K562 (cell line): ENCODE measurements at regions not wholly inside any gene's neighbourhood (a gene's known extent, or its start where the extent isn't known, plus 50 kb on each side); places are given as distances from the start of the nearest gene placed in this dataset.

Source experiments
- ATAC-seq: fragments of 200-7000 bp; cut with Tn5 transposase; 3 replicates; pipeline ENCODE4 v1.9.1; 2020; ENCODE audit warnings: moderate library complexity
- BruUV-seq: library from RNA; stranded (reverse); fragments of 400-500 nt; replicated peaks from 2 replicates; lab custom pipeline; 2021; lab: Mats Ljungman, UMichigan
- CTCF ChIA-PET: fragments of 300-600 bp; formaldehyde crosslinking; extraction: SDS; loops from one replicate; lab custom pipeline; 2021; ENCODE audit warnings: low intra/inter-chr PET ratio; lab: Yijun Ruan, JAX
- POLR2A ChIA-PET: fragments of 300-600, 350-650 bp; sonication (Branson Sonifier 250); formaldehyde crosslinking; extraction: SDS; loops from one replicate; lab custom pipeline; 2021; ENCODE audit warnings: antibody characterized with exemption, inconsistent platforms; lab: Yijun Ruan, JAX
- DNase-seq, 4 experiments: peaks; one replicate each; pipeline versions ENCODE4 v3.0.0 to v3.0.0-alpha.2; 2011 to 2018; ENCODE audit warnings: low spot score in 3 of 4, mixed read lengths in 3 of 4; ENCODE audit errors: extremely low read depth in 1 of 4
- FAIRE-seq: peaks from 2 replicates; lab custom pipeline; 2011; peaks lifted over from hg19 to GRCh38; lab: Jason Lieb, UNC
- H2AFZ ChIP-seq: 2 replicates; pipeline ENCODE4 v1.6.0; 2011; ENCODE audit warnings: low read depth, low read length, control low read depth, inconsistent platforms
- H3K27ac ChIP-seq: fragments of 200-600 bp; 3 replicates; pipeline ENCODE4 v1.8.0; 2011; ENCODE audit warnings: low read depth, mild to moderate bottlenecking, control low read depth, inconsistent platforms, low read length, moderate library complexity, mixed read lengths; ENCODE audit errors: extremely low read depth
- H3K27me3 ChIP-seq, 2 experiments: fragments of 300-600 bp in 1 of 2; 2 replicates in 1 of 2; 3 replicates in 1 of 2; pipeline versions ENCODE4 v1.6.0 to v1.8.0; 2011; ENCODE audit warnings: inconsistent platforms in 2 of 2, low read length in 2 of 2, mild to moderate bottlenecking in 1 of 2, mixed read lengths in 1 of 2, moderate library complexity in 1 of 2; ENCODE audit not compliant: control insufficient read depth in 2 of 2, insufficient read depth in 2 of 2
- H3K36me3 ChIP-seq: fragments of 300-600 bp; 3 replicates; pipeline ENCODE4 v1.8.0; 2011; ENCODE audit warnings: mild to moderate bottlenecking, low read length, inconsistent platforms; ENCODE audit not compliant: control insufficient read depth, insufficient read depth
- H3K4me1 ChIP-seq, 2 experiments: fragments of 200-600 bp in 1 of 2; replicated peaks in 1 of 2; 2 replicates in 1 of 2; 3 replicates in 1 of 2; pipeline versions ENCODE4 v1.5.1 to v1.8.0; 2011; ENCODE audit warnings: inconsistent platforms in 2 of 2, low read length in 2 of 2, mild to moderate bottlenecking in 1 of 2, mixed read lengths in 1 of 2, moderate library complexity in 1 of 2; ENCODE audit not compliant: control insufficient read depth in 2 of 2, insufficient read depth in 2 of 2
- H3K4me2 ChIP-seq: 2 replicates; pipeline ENCODE4 v1.6.1; 2011; ENCODE audit warnings: low read length, control low read depth, inconsistent platforms, mixed read lengths; ENCODE audit not compliant: insufficient read depth
- H3K4me3 ChIP-seq: fragments of 200-600 bp; sonication (generic), shearing (Covaris generic); 2 replicates; pipeline ENCODE4 v1.5.1; 2016; ENCODE audit warnings: control low read depth, inconsistent platforms
- H3K79me2 ChIP-seq: fragments of 200-600 bp; 3 replicates; pipeline ENCODE4 v1.8.0; 2011; ENCODE audit warnings: low read length, inconsistent platforms; ENCODE audit not compliant: control insufficient read depth, insufficient read depth
- H3K9ac ChIP-seq, 2 experiments: 2 replicates each; pipeline versions ENCODE4 v1.6.0 to v1.6.1; 2011; ENCODE audit warnings: low read depth in 2 of 2, low read length in 2 of 2, control low read depth in 1 of 2, inconsistent platforms in 1 of 2, mild to moderate bottlenecking in 1 of 2, mixed read lengths in 1 of 2; ENCODE audit not compliant: insufficient read depth in 1 of 2
- H3K9me1 ChIP-seq: one replicate; pipeline ENCODE4 v1.6.0; 2011; ENCODE audit warnings: inconsistent platforms, mild to moderate bottlenecking, low read length, moderate library complexity; ENCODE audit not compliant: control insufficient read depth, insufficient read depth
- H3K9me3 ChIP-seq: replicated peaks from 2 replicates; pipeline ENCODE4 v1.5.1; 2011; ENCODE audit warnings: low read depth, low read length, inconsistent platforms; ENCODE audit not compliant: control insufficient read depth, insufficient read depth
- H4K20me1 ChIP-seq: replicated peaks from 2 replicates; pipeline ENCODE4 v1.6.1; 2011; ENCODE audit warnings: low read length, inconsistent platforms, mixed read lengths; ENCODE audit not compliant: control insufficient read depth, insufficient read depth
- ETS2 ChIP-seq: IDR thresholded peaks from 2 replicates; pipeline ENCODE4 v1.6.1; 2016; ENCODE audit warnings: borderline replicate concordance, missing genetic modification characterization, mild to moderate bottlenecking, moderate library complexity, missing compliant biosample characterization; ENCODE audit not compliant: poor library complexity, severe bottlenecking
- RBBP5 ChIP-seq: fragments of 200-600 bp; sonication (generic); IDR thresholded peaks from 2 replicates; pipeline ENCODE4 v1.6.1; 2012; ENCODE audit warnings: borderline replicate concordance, mild to moderate bottlenecking, low read length, control low read depth, inconsistent platforms; ENCODE audit not compliant: insufficient read depth, poor library complexity, severe bottlenecking
- RBM25 ChIP-seq: fragments of 200-400 bp; formaldehyde crosslinking; IDR thresholded peaks from 2 replicates; pipeline ENCODE4 v1.6.1; 2018; ENCODE audit warnings: low read length, low read depth, moderate library complexity; ENCODE audit not compliant: severe bottlenecking
- ZFP36 ChIP-seq: fragments of 150-350 bp; IDR thresholded peaks from 2 replicates; pipeline ENCODE4 v1.6.1; 2018; ENCODE audit warnings: low read length, low read depth; ENCODE audit not compliant: partially characterized antibody
- ZNF76 ChIP-seq: fragments of 250-450 bp; sonication (Bioruptor Pico); IDR thresholded peaks from 2 replicates; pipeline ENCODE4 v1.4.0; 2020; ENCODE audit warnings: mild to moderate bottlenecking, moderate library complexity, borderline replicate concordance
- WGBS: fragments of 100-300 bp; shearing (Covaris generic); methylation state at CpG from one replicate; pipeline ENCODE4 v1.1.6; 2016; ENCODE audit warnings: low coverage, mixed read lengths; ENCODE audit not compliant: insufficient coverage; ENCODE audit errors: missing lambda C conversion rate; 5-methylcytosine and 5-hydroxymethylcytosine counted together
- in situ Hi-C: fragments of 300-500 bp; cut with MboI; formaldehyde crosslinking; loops from 4 replicates; pipeline ENCODE4 v1.15.0; 2018; ENCODE audit warnings: inconsistent platforms, mixed read lengths
- intact Hi-C: fragments of 100-400 bp; cut with micrococcal nuclease; formaldehyde crosslinking; loops from 2 replicates; pipeline ENCODE4 v1.14.2; 2022

DNA sequence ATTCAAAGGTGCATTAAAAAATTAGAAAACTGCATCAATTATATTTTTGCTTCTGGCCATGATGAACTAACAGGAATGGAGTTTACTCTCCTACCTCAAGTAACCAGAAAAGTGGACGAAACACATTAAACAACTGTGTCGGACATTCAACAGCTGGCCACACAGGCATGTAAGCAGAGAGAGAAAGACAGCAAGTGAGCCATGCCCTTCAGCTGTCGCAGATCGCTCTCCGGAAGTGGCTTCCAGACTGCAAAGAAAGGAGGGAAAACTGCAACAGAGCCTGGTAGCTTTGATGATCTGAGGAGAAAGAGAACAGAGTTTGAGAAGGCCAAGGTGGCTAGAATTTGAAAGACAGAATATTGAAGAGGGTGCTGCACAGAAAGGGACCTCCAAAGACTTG is 557.2 kb downstream of the MATN1 start:
- in situ Hi-C loops, result no loop called here
- TF ChIP-seq ZNF76 (CRISPR knock-in tag), result no peak
- no peak for TF ChIP-seq RBBP5
- TF ChIP-seq, all 486 proteins: peak for 0
- Histone ChIP-seq H3K9me1 (no peaks in the 10 kb centered on the region), H3K4me2 (no peak overlapping the region), H3K27ac (no peak overlapping the region), H3K9ac (no peak overlapping the region), H4K20me1 (no peaks in the 10 kb centered on the region), H3K36me3 (no peaks in the 10 kb centered on the region), H3K4me3 (no peak overlapping the region), H3K9me3 (no peaks in the 10 kb centered on the region), H3K27me3 (peaks cover 0 to 20% of the 10 kb centered on the region in 2 experiments; a peak in 2 of 5 replicates), H3K79me2 (no peaks in the 10 kb centered on the region), H2AFZ (0 out of 2 replicates have a peak overlapping the region, but pooled peaks have one; percentile 7), H3K4me1 (peaks cover 7% of the 10 kb centered on the region in 2 experiments; a peak in 3 of 5 replicates)
- DNase-seq, result no peak
- intact Hi-C loops, result no loop called here
- CTCF ChIA-PET, result no interaction called here
- ATAC-seq, result no peak
- BruUV-seq, result no TSS peak
- POLR2A ChIA-PET, result interaction anchor here (1.0 kb wide), 1 partner anchor 18 kb away, joined by 5 read pairs; no protein-coding TSS in a partner anchor
- 57% methylated on average over 5 of the region's 5 CpGs for WGBS
- peak; percentile 64 for FAIRE-seq

- Histone ChIP-seq H3K79me2 (no peaks in the 10 kb centered on the region), H3K27me3 (peaks cover 0 to 20% of the 10 kb centered on the region in 2 experiments; a peak in 2 of 5 replicates), H2AFZ (no peak overlapping the region), H4K20me1 (no peaks in the 10 kb centered on the region)
- in situ Hi-C loops (no loop called here), intact Hi-C loops (no loop called here)
- DNase-seq, result no peak
- ATAC-seq, result no peak
- TF ChIP-seq ZFP36 (peak; percentile 32), ETS2 (tag) (no peak), RBM25 (peak; percentile 32)
- TF ChIP-seq, all 486 proteins: peak for 2
- Histone ChIP-seq H3K4me1 (peaks cover 7% of the 10 kb centered on the region in 2 experiments; a peak in 3 of 5 replicates), H3K9me1 (no peaks in the 10 kb centered on the region), H3K4me3 (no peak overlapping the region), H3K4me2 (no peak overlapping the region), H3K9ac (no peak overlapping the region), H3K27ac (no peak overlapping the region), H3K9me3 (no peaks in the 10 kb centered on the region), H3K36me3 (no peaks in the 10 kb centered on the region)
- no TSS peak for BruUV-seq
- FAIRE-seq, result no peak
- ChIA-PET CTCF (no interaction called here), POLR2A (no interaction called here)
- WGBS, result 12% methylated on average over 4 of the region's 4 CpGs
Observed at GRCh38 chr1:30165116-30165515, 558.3 kb downstream of the MATN1 start.
